ENCODE measurements at regions not wholly inside any gene's neighbourhood (a gene's known extent, or its start where the extent isn't known, plus 50 kb on each side); places are given as distances from the start of the nearest gene placed in this dataset.

DNA sequence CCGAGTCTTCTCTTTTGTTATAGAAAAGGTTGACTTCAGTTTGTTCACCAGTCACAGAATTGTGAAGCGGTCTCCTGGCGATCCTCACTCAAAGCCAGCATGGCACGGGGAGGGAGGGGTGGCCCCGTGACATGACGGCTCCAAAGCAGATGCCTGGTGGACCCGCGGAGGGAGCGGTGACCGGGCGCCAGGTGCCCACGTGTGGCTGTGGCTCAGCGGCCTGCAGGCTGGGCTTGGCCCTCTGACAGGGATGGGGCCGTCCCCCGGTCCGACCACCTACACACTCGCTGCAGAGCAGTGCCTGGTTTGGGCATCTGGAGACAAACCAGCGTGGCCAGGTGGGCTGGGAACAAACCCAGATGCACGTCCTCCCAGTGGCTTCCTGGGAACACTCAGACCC, 129.1 kb upstream of the SNTG2 start:
- TF ChIP-seq, protein P1, sequence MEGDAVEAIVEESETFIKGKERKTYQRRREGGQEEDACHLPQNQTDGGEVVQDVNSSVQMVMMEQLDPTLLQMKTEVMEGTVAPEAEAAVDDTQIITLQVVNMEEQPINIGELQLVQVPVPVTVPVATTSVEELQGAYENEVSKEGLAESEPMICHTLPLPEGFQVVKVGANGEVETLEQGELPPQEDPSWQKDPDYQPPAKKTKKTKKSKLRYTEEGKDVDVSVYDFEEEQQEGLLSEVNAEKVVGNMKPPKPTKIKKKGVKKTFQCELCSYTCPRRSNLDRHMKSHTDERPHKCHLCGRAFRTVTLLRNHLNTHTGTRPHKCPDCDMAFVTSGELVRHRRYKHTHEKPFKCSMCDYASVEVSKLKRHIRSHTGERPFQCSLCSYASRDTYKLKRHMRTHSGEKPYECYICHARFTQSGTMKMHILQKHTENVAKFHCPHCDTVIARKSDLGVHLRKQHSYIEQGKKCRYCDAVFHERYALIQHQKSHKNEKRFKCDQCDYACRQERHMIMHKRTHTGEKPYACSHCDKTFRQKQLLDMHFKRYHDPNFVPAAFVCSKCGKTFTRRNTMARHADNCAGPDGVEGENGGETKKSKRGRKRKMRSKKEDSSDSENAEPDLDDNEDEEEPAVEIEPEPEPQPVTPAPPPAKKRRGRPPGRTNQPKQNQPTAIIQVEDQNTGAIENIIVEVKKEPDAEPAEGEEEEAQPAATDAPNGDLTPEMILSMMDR (IDR thresholded peaks at IDR 0.05), result no peak
- TF ChIP-seq POLR2A (IDR thresholded peaks at IDR 0.05), result no peak

Data from ovary (tissue), 3 donors.